ENCODE measurements at regions not wholly inside any gene's neighbourhood (a gene's known extent, or its start where the extent isn't known, plus 50 kb on each side); places are given as distances from the start of the nearest gene placed in this dataset.

GRCh38 chr17:71163813-71164122, 957.1 kb upstream of the SOX9 start:
- TF ChIP-seq CTCF (conservative IDR thresholded peaks at IDR 0.05; ENCODE audit: low read depth in 2 of 2) (no peak), EZH2phosphoT487 (IDR thresholded peaks at IDR 0.05; ENCODE audit: unreplicated experiment) (no peak), POLR2AphosphoS5 (IDR thresholded peaks at IDR 0.05; ENCODE audit: low read depth) (no peak), CREB1 (CRISPR knock-in tag; IDR thresholded peaks at IDR 0.05; ENCODE audit: low read depth) (no peak), EZH2 (IDR thresholded peaks at IDR 0.05; ENCODE audit: low read depth, unreplicated experiment) (no peak), ZNF462 (CRISPR knock-in tag; IDR thresholded peaks at IDR 0.05) (no peak), NANOG (IDR thresholded peaks at IDR 0.05; ENCODE audit: borderline replicate concordance) (no peak), ETS1 (IDR thresholded peaks at IDR 0.05) (no peak), ZNF114 (CRISPR knock-in tag; IDR thresholded peaks at IDR 0.05) (no peak), REST (IDR thresholded peaks at IDR 0.05; ENCODE audit: unreplicated experiment) (no peak), JUNB (IDR thresholded peaks at IDR 0.05; ENCODE audit: unreplicated experiment) (no peak)

All from GM23338 (cell line).